GM12873 (cell line): ENCODE measurements at regions not wholly inside any gene's neighbourhood (a gene's known extent, or its start where the extent isn't known, plus 50 kb on each side); places are given as distances from the start of the nearest gene placed in this dataset.

Experiments used
- CTCF ChIP-seq: IDR thresholded peaks from 2 replicates; pipeline ENCODE4 v1.5.1; 2012; ENCODE audit warnings: low read depth, mild to moderate bottlenecking, moderate library complexity, low read length, control low read depth; ENCODE audit not compliant: insufficient read depth; ENCODE audit errors: missing control alignments

GRCh38 chr3:116601206-116601605 is 108.4 kb upstream of the TUSC7 start:
- TF ChIP-seq CTCF, result no peak

- TF ChIP-seq CTCF, result no peak
Observed at GRCh38 chr3:116607205-116607604, 102.4 kb upstream of the TUSC7 start.

- no peak for TF ChIP-seq CTCF
Observed at GRCh38 chr3:116610124-116610523, 99.5 kb upstream of the TUSC7 start.

- peak; percentile 37 for TF ChIP-seq CTCF
Observed at GRCh38 chr3:116614795-116615362, 94.7 kb upstream of the TUSC7 start.

GRCh38 chr3:116618138-116618537 is 91.4 kb upstream of the TUSC7 start:
- no peak for TF ChIP-seq CTCF

GRCh38 chr3:116618930-116619329 is 90.6 kb upstream of the TUSC7 start:
- no peak for TF ChIP-seq CTCF

- TF ChIP-seq CTCF, result no peak
Observed at GRCh38 chr3:116630494-116630893, 79.1 kb upstream of the TUSC7 start.
